ENCODE measurements at regions not wholly inside any gene's neighbourhood (a gene's known extent, or its start where the extent isn't known, plus 50 kb on each side); places are given as distances from the start of the nearest gene placed in this dataset.

- no peak overlapping the region for H3K27ac ChIP-seq
- TF ChIP-seq CTCF (IDR thresholded peaks at IDR 0.05) (no peak), ZFX (IDR thresholded peaks at IDR 0.05; ENCODE audit: borderline replicate concordance) (no peak)
Observed at GRCh38 chr3:64917914-64918453, 230.2 kb upstream of the ADAMTS9 start.

- no peak for TF ChIP-seq CTCF (IDR thresholded peaks at IDR 0.05)
- TF ChIP-seq ZFX (IDR thresholded peaks at IDR 0.05; ENCODE audit: borderline replicate concordance): no peak
- H3K27ac ChIP-seq: no peak overlapping the region
Observed at GRCh38 chr3:64916937-64917336, 229.1 kb upstream of the ADAMTS9 start.

- TF ChIP-seq CTCF (IDR thresholded peaks at IDR 0.05): no peak
- no peak for TF ChIP-seq ZFX (IDR thresholded peaks at IDR 0.05; ENCODE audit: borderline replicate concordance)
- no peak overlapping the region for H3K27ac ChIP-seq
Observed at GRCh38 chr3:64916192-64916798, 228.5 kb upstream of the ADAMTS9 start.

GRCh38 chr3:64915778-64916177 is 228.0 kb upstream of the ADAMTS9 start:
- TF ChIP-seq ZFX (IDR thresholded peaks at IDR 0.05; ENCODE audit: borderline replicate concordance) (no peak), CTCF (IDR thresholded peaks at IDR 0.05) (no peak)
- H3K27ac ChIP-seq: no peak overlapping the region

- TF ChIP-seq ZFX (IDR thresholded peaks at IDR 0.05; ENCODE audit: borderline replicate concordance) (no peak), CTCF (IDR thresholded peaks at IDR 0.05) (no peak)
- no peak overlapping the region for H3K27ac ChIP-seq
Observed at GRCh38 chr3:64913515-64913914, 225.7 kb upstream of the ADAMTS9 start.

- TF ChIP-seq ZFX (IDR thresholded peaks at IDR 0.05; ENCODE audit: borderline replicate concordance) (no peak), CTCF (IDR thresholded peaks at IDR 0.05) (no peak)
- no peak overlapping the region for H3K27ac ChIP-seq
Observed at GRCh38 chr3:64911138-64911537, 223.3 kb upstream of the ADAMTS9 start.

GRCh38 chr3:64909757-64910467 is 222.1 kb upstream of the ADAMTS9 start:
- no peak for TF ChIP-seq ZFX (IDR thresholded peaks at IDR 0.05; ENCODE audit: borderline replicate concordance)
- TF ChIP-seq CTCF (IDR thresholded peaks at IDR 0.05): no peak
- H3K27ac ChIP-seq: no peak overlapping the region
